K562 (cell line): ENCODE measurements at regions not wholly inside any gene's neighbourhood (a gene's known extent, or its start where the extent isn't known, plus 50 kb on each side); places are given as distances from the start of the nearest gene placed in this dataset.

Experiments
- ATAC-seq: fragments of 200-7000 bp; cut with Tn5 transposase; 3 replicates; pipeline ENCODE4 v1.9.1; 2020; ENCODE audit warnings: moderate library complexity
- BruUV-seq: library from RNA; stranded (reverse); fragments of 400-500 nt; replicated peaks from 2 replicates; lab custom pipeline; 2021; lab: Mats Ljungman, UMichigan
- CTCF ChIA-PET: fragments of 300-600 bp; formaldehyde crosslinking; extraction: SDS; loops from one replicate; lab custom pipeline; 2021; ENCODE audit warnings: low intra/inter-chr PET ratio; lab: Yijun Ruan, JAX
- POLR2A ChIA-PET: fragments of 300-600, 350-650 bp; sonication (Branson Sonifier 250); formaldehyde crosslinking; extraction: SDS; loops from one replicate; lab custom pipeline; 2021; ENCODE audit warnings: antibody characterized with exemption, inconsistent platforms; lab: Yijun Ruan, JAX
- DNase-seq, 4 experiments: peaks; one replicate each; pipeline versions ENCODE4 v3.0.0 to v3.0.0-alpha.2; 2011 to 2018; ENCODE audit warnings: low spot score in 3 of 4, mixed read lengths in 3 of 4; ENCODE audit errors: extremely low read depth in 1 of 4
- FAIRE-seq: peaks from 2 replicates; lab custom pipeline; 2011; peaks lifted over from hg19 to GRCh38; lab: Jason Lieb, UNC
- H2AFZ ChIP-seq: 2 replicates; pipeline ENCODE4 v1.6.0; 2011; ENCODE audit warnings: low read depth, low read length, control low read depth, inconsistent platforms
- H3K27ac ChIP-seq: fragments of 200-600 bp; 3 replicates; pipeline ENCODE4 v1.8.0; 2011; ENCODE audit warnings: low read depth, mild to moderate bottlenecking, control low read depth, inconsistent platforms, low read length, moderate library complexity, mixed read lengths; ENCODE audit errors: extremely low read depth
- H3K27me3 ChIP-seq, 2 experiments: fragments of 300-600 bp in 1 of 2; 2 replicates in 1 of 2; 3 replicates in 1 of 2; pipeline versions ENCODE4 v1.6.0 to v1.8.0; 2011; ENCODE audit warnings: inconsistent platforms in 2 of 2, low read length in 2 of 2, mild to moderate bottlenecking in 1 of 2, mixed read lengths in 1 of 2, moderate library complexity in 1 of 2; ENCODE audit not compliant: control insufficient read depth in 2 of 2, insufficient read depth in 2 of 2
- H3K36me3 ChIP-seq: fragments of 300-600 bp; 3 replicates; pipeline ENCODE4 v1.8.0; 2011; ENCODE audit warnings: mild to moderate bottlenecking, low read length, inconsistent platforms; ENCODE audit not compliant: control insufficient read depth, insufficient read depth
- H3K4me1 ChIP-seq, 2 experiments: fragments of 200-600 bp in 1 of 2; replicated peaks in 1 of 2; 2 replicates in 1 of 2; 3 replicates in 1 of 2; pipeline versions ENCODE4 v1.5.1 to v1.8.0; 2011; ENCODE audit warnings: inconsistent platforms in 2 of 2, low read length in 2 of 2, mild to moderate bottlenecking in 1 of 2, mixed read lengths in 1 of 2, moderate library complexity in 1 of 2; ENCODE audit not compliant: control insufficient read depth in 2 of 2, insufficient read depth in 2 of 2
- H3K4me2 ChIP-seq: 2 replicates; pipeline ENCODE4 v1.6.1; 2011; ENCODE audit warnings: low read length, control low read depth, inconsistent platforms, mixed read lengths; ENCODE audit not compliant: insufficient read depth
- H3K4me3 ChIP-seq: fragments of 200-600 bp; sonication (generic), shearing (Covaris generic); 2 replicates; pipeline ENCODE4 v1.5.1; 2016; ENCODE audit warnings: control low read depth, inconsistent platforms
- H3K79me2 ChIP-seq: fragments of 200-600 bp; 3 replicates; pipeline ENCODE4 v1.8.0; 2011; ENCODE audit warnings: low read length, inconsistent platforms; ENCODE audit not compliant: control insufficient read depth, insufficient read depth
- H3K9ac ChIP-seq, 2 experiments: 2 replicates each; pipeline versions ENCODE4 v1.6.0 to v1.6.1; 2011; ENCODE audit warnings: low read depth in 2 of 2, low read length in 2 of 2, control low read depth in 1 of 2, inconsistent platforms in 1 of 2, mild to moderate bottlenecking in 1 of 2, mixed read lengths in 1 of 2; ENCODE audit not compliant: insufficient read depth in 1 of 2
- H3K9me1 ChIP-seq: one replicate; pipeline ENCODE4 v1.6.0; 2011; ENCODE audit warnings: inconsistent platforms, mild to moderate bottlenecking, low read length, moderate library complexity; ENCODE audit not compliant: control insufficient read depth, insufficient read depth
- H3K9me3 ChIP-seq: replicated peaks from 2 replicates; pipeline ENCODE4 v1.5.1; 2011; ENCODE audit warnings: low read depth, low read length, inconsistent platforms; ENCODE audit not compliant: control insufficient read depth, insufficient read depth
- H4K20me1 ChIP-seq: replicated peaks from 2 replicates; pipeline ENCODE4 v1.6.1; 2011; ENCODE audit warnings: low read length, inconsistent platforms, mixed read lengths; ENCODE audit not compliant: control insufficient read depth, insufficient read depth
- CEBPG ChIP-seq, 3 experiments: fragments of 200-800 bp in 1 of 3; sonication (Bioruptor generic) in 1 of 3; sonication (generic) in 1 of 3; formaldehyde crosslinking in 1 of 3; IDR thresholded peaks in 2 of 3; conservative IDR thresholded peaks in 1 of 3; 2 replicates each; pipeline versions ENCODE4 v1.6.1 to v1.8.0; 2016 to 2022; ENCODE audit warnings: missing compliant biosample characterization in 2 of 3, missing genetic modification characterization in 2 of 3, mild to moderate bottlenecking in 1 of 3, missing genetic modification reagents in 1 of 3
- EWSR1 ChIP-seq: fragments of 450-650 bp; IDR thresholded peaks from 2 replicates; pipeline ENCODE4 v1.6.1; 2018; ENCODE audit warnings: borderline replicate concordance, mild to moderate bottlenecking, low read depth, moderate library complexity; ENCODE audit not compliant: partially characterized antibody
- HMGN3 ChIP-seq: IDR thresholded peaks from 2 replicates; pipeline ENCODE4 v1.6.1; 2011; ENCODE audit warnings: borderline replicate concordance, low read depth, mild to moderate bottlenecking, mixed read lengths, low read length; ENCODE audit not compliant: insufficient read length; ENCODE audit errors: extremely low read depth
- KLF13 ChIP-seq: fragments of 450-650 bp; IDR thresholded peaks from 2 replicates; pipeline ENCODE4 v1.6.1; 2016; ENCODE audit warnings: missing genetic modification characterization, low read depth, mild to moderate bottlenecking, missing compliant biosample characterization, moderate library complexity, borderline replicate concordance
- MAFF ChIP-seq: IDR thresholded peaks from 2 replicates; pipeline ENCODE4 v1.6.1; 2012; ENCODE audit warnings: low read length, improper control_type of control experiment
- MAFG ChIP-seq: fragments of 450-650 bp; conservative IDR thresholded peaks from 2 replicates; pipeline ENCODE4 v1.6.1; 2016; ENCODE audit warnings: missing genetic modification characterization, missing compliant biosample characterization
- MAFK ChIP-seq: IDR thresholded peaks from 2 replicates; pipeline ENCODE4 v1.6.1; 2011; ENCODE audit warnings: low read length, improper control_type of control experiment
- MGA ChIP-seq: fragments of 450-650 bp; IDR thresholded peaks from 2 replicates; pipeline ENCODE4 v1.6.1; 2016; ENCODE audit warnings: mild to moderate bottlenecking, moderate library complexity
- ZNF316 ChIP-seq: fragments of 450-650 bp; IDR thresholded peaks from 2 replicates; pipeline ENCODE4 v1.6.1; 2016
- WGBS: fragments of 100-300 bp; shearing (Covaris generic); methylation state at CpG from one replicate; pipeline ENCODE4 v1.1.6; 2016; ENCODE audit warnings: low coverage, mixed read lengths; ENCODE audit not compliant: insufficient coverage; ENCODE audit errors: missing lambda C conversion rate; 5-methylcytosine and 5-hydroxymethylcytosine counted together
- in situ Hi-C: fragments of 300-500 bp; cut with MboI; formaldehyde crosslinking; loops from 4 replicates; pipeline ENCODE4 v1.15.0; 2018; ENCODE audit warnings: inconsistent platforms, mixed read lengths
- intact Hi-C: fragments of 100-400 bp; cut with micrococcal nuclease; formaldehyde crosslinking; loops from 2 replicates; pipeline ENCODE4 v1.14.2; 2022

GRCh38 chr10:52577047-52577446 lies 195.5 kb downstream of the MBL2 start:
- no peak for DNase-seq
- H4K20me1 ChIP-seq, result no peaks in the 10 kb centered on the region
- H3K79me2 ChIP-seq, result no peaks in the 10 kb centered on the region
- no peak overlapping the region for H3K27ac ChIP-seq
- H3K36me3 ChIP-seq, result no peaks in the 10 kb centered on the region
- no peak overlapping the region for H3K9ac ChIP-seq
- H3K4me2 ChIP-seq, result no peak overlapping the region
- H3K4me3 ChIP-seq, result no peak overlapping the region
- no peaks in the 10 kb centered on the region for H3K4me1 ChIP-seq
- no peak for FAIRE-seq
- WGBS, result 0% methylated on average over 2 of the region's 2 CpGs
- intact Hi-C loops, result no loop called here
- no peak overlapping the region for H2AFZ ChIP-seq
- H3K27me3 ChIP-seq, result no peaks in the 10 kb centered on the region
- no peaks in the 10 kb centered on the region for H3K9me1 ChIP-seq
- no peak for ATAC-seq
- POLR2A ChIA-PET, result no interaction called here
- in situ Hi-C loops, result no loop called here
- CTCF ChIA-PET, result no interaction called here
- H3K9me3 ChIP-seq, result no peaks in the 10 kb centered on the region; the same call in 1 of the 2 replicates
- no TSS peak for BruUV-seq
- TF ChIP-seq MGA (no peak), HMGN3 (no peak), ZNF316 (peak; percentile 48; the same call in 1 of the 2 replicates), MAFF (0 out of 2 replicates have a peak, but pooled peaks have one; percentile 27), EWSR1 (no peak), MAFK (peak; percentile 32; the same call in 1 of the 2 replicates), KLF13 (tag) (no peak), MAFG (tag) (peak; percentile 46), CEBPG (CRISPR knock-in tag; IDR thresholded peaks at IDR 0.05) (no peak), CEBPG (tag; conservative IDR thresholded peaks at IDR 0.05 in 1 of 2, IDR thresholded peaks at IDR 0.05 in 1 of 2) (no peak)
